Calu3 (cell line): ENCODE measurements at regions not wholly inside any gene's neighbourhood (a gene's known extent, or its start where the extent isn't known, plus 50 kb on each side); places are given as distances from the start of the nearest gene placed in this dataset.

ENCODE experiments used
- BruUV-seq: library from RNA; stranded (reverse); fragments of 400-500 nt; replicated peaks from 2 replicates; lab custom pipeline; 2021; lab: Mats Ljungman, UMichigan
- CTCF ChIA-PET: fragments of 300-600 bp; sonication (Branson Sonifier 250); formaldehyde crosslinking; loops from one replicate; lab custom pipeline; 2022; ENCODE audit warnings: antibody characterized with exemption; lab: Charles Lee
- DNase-seq: peaks from one replicate; pipeline ENCODE4 v3.0.0; 2022
- H3K27ac Mint-ChIP-seq: one replicate; pipeline ENCODE4 v1.8.0; 2022; ENCODE audit warnings: mixed read lengths; ENCODE audit not compliant: unreplicated experiment
- H3K27me3 Mint-ChIP-seq: one replicate; pipeline ENCODE4 v1.8.0; 2022; ENCODE audit warnings: mixed read lengths; ENCODE audit not compliant: unreplicated experiment
- H3K36me3 Mint-ChIP-seq: one replicate; pipeline ENCODE4 v1.8.0; 2022; ENCODE audit warnings: mild to moderate bottlenecking, moderate library complexity, mixed read lengths; ENCODE audit not compliant: insufficient read depth, unreplicated experiment
- H3K4me1 Mint-ChIP-seq: one replicate; pipeline ENCODE4 v1.8.0; 2022; ENCODE audit warnings: mild to moderate bottlenecking, low read depth, mixed read lengths; ENCODE audit not compliant: unreplicated experiment
- H3K4me3 Mint-ChIP-seq: one replicate; pipeline ENCODE4 v1.8.0; 2022; ENCODE audit warnings: mild to moderate bottlenecking, low read depth, moderate library complexity, mixed read lengths; ENCODE audit not compliant: unreplicated experiment
- H3K9me3 Mint-ChIP-seq: one replicate; pipeline ENCODE4 v1.8.0; 2022; ENCODE audit warnings: low read depth, mixed read lengths; ENCODE audit not compliant: unreplicated experiment
- CTCF ChIP-seq: fragments of 200-600 bp; IDR thresholded peaks from one replicate; pipeline ENCODE4 v1.8.0; 2022; ENCODE audit warnings: antibody characterized with exemption; ENCODE audit not compliant: unreplicated experiment
- intact Hi-C: fragments of 100-400 bp; cut with micrococcal nuclease; formaldehyde crosslinking; loops from one replicate; pipeline ENCODE4 v1.10.0; 2022; ENCODE audit not compliant: unreplicated experiment

- intact Hi-C loops: no loop called here
- Mint-ChIP-seq H3K9me3 (peaks cover 4% of the 10 kb centered on the region), H3K4me1 (peaks cover 12% of the 10 kb centered on the region), H3K27ac (no peak overlapping the region), H3K27me3 (no peaks in the 10 kb centered on the region), H3K36me3 (no peaks in the 10 kb centered on the region), H3K4me3 (no peak overlapping the region)
- DNase-seq: no peak
- BruUV-seq: no TSS peak
- no peak for TF ChIP-seq CTCF
- CTCF ChIA-PET: interaction anchor here (1.2 kb wide), 1 partner anchor 12 kb away, joined by 3 read pairs; no protein-coding TSS in a partner anchor
Observed at GRCh38 chr11:71311176-71311925, 59.0 kb upstream of the SHANK2 start.

GRCh38 chr11:71310184-71310583 lies 57.8 kb upstream of the SHANK2 start:
- H3K4me1 Mint-ChIP-seq: peaks cover 12% of the 10 kb centered on the region
- no peaks in the 10 kb centered on the region for H3K9me3 Mint-ChIP-seq
- intact Hi-C loops: no loop called here
- no peaks in the 10 kb centered on the region for H3K27me3 Mint-ChIP-seq
- no peaks in the 10 kb centered on the region for H3K36me3 Mint-ChIP-seq
- CTCF ChIA-PET: interaction anchor here (0.6 kb wide), 1 partner anchor 736 kb away, joined by 3 read pairs; no protein-coding TSS in a partner anchor
- no peak overlapping the region for H3K4me3 Mint-ChIP-seq
- no peak for TF ChIP-seq CTCF
- no peak for DNase-seq
- H3K27ac Mint-ChIP-seq: no peak overlapping the region
- BruUV-seq: no TSS peak

- BruUV-seq: no TSS peak
Observed at GRCh38 chr11:71309611-71310010, 57.2 kb upstream of the SHANK2 start.

GRCh38 chr11:71309181-71309580 lies 56.8 kb upstream of the SHANK2 start:
- Mint-ChIP-seq H3K27me3 (no peaks in the 10 kb centered on the region), H3K27ac (no peak overlapping the region), H3K36me3 (no peaks in the 10 kb centered on the region), H3K4me3 (no peak overlapping the region), H3K9me3 (no peaks in the 10 kb centered on the region), H3K4me1 (peaks cover 12% of the 10 kb centered on the region)
- no TSS peak for BruUV-seq
- CTCF ChIA-PET: no interaction called here
- no peak for TF ChIP-seq CTCF
- DNase-seq: no peak
- intact Hi-C loops: no loop called here

More at GRCh38 chr11:71309611-71310010, 57.2 kb upstream of the SHANK2 start:
- Mint-ChIP-seq H3K4me1 (peaks cover 12% of the 10 kb centered on the region), H3K36me3 (no peaks in the 10 kb centered on the region), H3K9me3 (no peaks in the 10 kb centered on the region), H3K4me3 (no peak overlapping the region), H3K27me3 (no peaks in the 10 kb centered on the region), H3K27ac (no peak overlapping the region)
- intact Hi-C loops: no loop called here
- CTCF ChIA-PET: no interaction called here
- DNase-seq: no peak
- no peak for TF ChIP-seq CTCF
